CD14-positive monocyte (primary cell): ENCODE measurements at regions not wholly inside any gene's neighbourhood (a gene's known extent, or its start where the extent isn't known, plus 50 kb on each side); places are given as distances from the start of the nearest gene placed in this dataset.
A peak's percentile ranks its signal among the peaks of the same experiment; 100 is the strongest.

ENCODE experiments used
- DNase-seq, 3 donors: peaks; one replicate each; pipeline ENCODE4 v3.0.0-alpha.2; 2011 to 2022
- H2AFZ ChIP-seq: 2 replicates; pipeline ENCODE4 v1.6.0; 2012; ENCODE audit warnings: mild to moderate bottlenecking, low read depth, low read length, inconsistent platforms; ENCODE audit not compliant: insufficient read depth, poor library complexity, severe bottlenecking
- H3K27ac ChIP-seq, 2 donors: 1 replicate in 1 of 2; 2 replicates in 1 of 2; pipeline ENCODE4 v1.5.1; 2012 to 2013; ENCODE audit warnings: low read length in 2 of 2, control low read depth in 1 of 2, inconsistent platforms in 1 of 2, low read depth in 1 of 2, mild to moderate bottlenecking in 1 of 2
- H3K27me3 ChIP-seq, 2 donors: one replicate each; pipeline versions ENCODE4 v1.6.0 to v1.6.1; 2011 to 2013; ENCODE audit warnings: low read length in 2 of 2; ENCODE audit not compliant: control insufficient read depth in 2 of 2, insufficient read depth in 2 of 2
- H3K36me3 ChIP-seq, 2 donors: replicated peaks in 1 of 2; 1 replicate in 1 of 2; 2 replicates in 1 of 2; pipeline versions ENCODE4 v1.5.1 to v1.6.1; 2012 to 2013; ENCODE audit warnings: low read length in 2 of 2, control low read depth in 1 of 2, inconsistent platforms in 1 of 2, mild to moderate bottlenecking in 1 of 2; ENCODE audit not compliant: insufficient read depth in 2 of 2, control insufficient read depth in 1 of 2
- H3K4me1 ChIP-seq, 2 donors: 1 replicate in 1 of 2; 2 replicates in 1 of 2; pipeline versions ENCODE4 v1.5.1 to v1.6.1; 2012 to 2013; ENCODE audit warnings: low read length in 2 of 2, control low read depth in 1 of 2, inconsistent platforms in 1 of 2, mild to moderate bottlenecking in 1 of 2, moderate library complexity in 1 of 2; ENCODE audit not compliant: insufficient read depth in 2 of 2, control insufficient read depth in 1 of 2
- H3K4me2 ChIP-seq: replicated peaks from 2 replicates; pipeline ENCODE3; 2012; ENCODE audit warnings: low read length, moderate library complexity, mild to moderate bottlenecking; ENCODE audit not compliant: poor library complexity, severe bottlenecking; ENCODE audit errors: extremely low read depth
- H3K4me3 ChIP-seq, 3 experiments: fragments of 200-600 bp in 1 of 3; sonication (generic) in 1 of 3; replicated peaks in 1 of 3; 1 replicate in 2 of 3; 2 replicates in 1 of 3; pipeline ENCODE4 v1.5.1; 2011 to 2013; ENCODE audit warnings: low read length in 3 of 3, mild to moderate bottlenecking in 3 of 3, control low read depth in 2 of 3, low read depth in 2 of 3, inconsistent platforms in 1 of 3, moderate library complexity in 1 of 3
- H3K79me2 ChIP-seq: 2 replicates; pipeline ENCODE4 v1.6.0; 2012; ENCODE audit warnings: mild to moderate bottlenecking, control low read depth, inconsistent platforms, low read length, moderate library complexity; ENCODE audit not compliant: insufficient read depth
- H3K9ac ChIP-seq: 2 replicates; pipeline ENCODE4 v1.6.0; 2017; ENCODE audit warnings: low read length, mild to moderate bottlenecking; ENCODE audit not compliant: insufficient read depth, poor library complexity, severe bottlenecking
- H3K9me3 ChIP-seq, 2 donors: replicated peaks in 1 of 2; 1 replicate in 1 of 2; 2 replicates in 1 of 2; pipeline versions ENCODE4 v1.5.1 to v1.6.1; 2012 to 2013; ENCODE audit warnings: low read length in 2 of 2, control low read depth in 1 of 2; ENCODE audit not compliant: control insufficient read depth in 1 of 2, insufficient read depth in 1 of 2
- H4K20me1 ChIP-seq: 2 replicates; pipeline ENCODE4 v1.6.0; 2012; ENCODE audit warnings: mild to moderate bottlenecking, low read length, control low read depth, moderate library complexity; ENCODE audit not compliant: insufficient read depth
- H3K27ac Mint-ChIP-seq, 7 donors: one replicate each; pipeline ENCODE4 v1.8.0; 2020; ENCODE audit warnings: mild to moderate bottlenecking in 7 of 7, mixed read lengths in 7 of 7, moderate library complexity in 6 of 7, inconsistent platforms in 2 of 7
- H3K27me3 Mint-ChIP-seq, 3 donors: one replicate each; pipeline ENCODE4 v1.8.0; 2021 to 2022; ENCODE audit warnings: low read depth in 3 of 3, mild to moderate bottlenecking in 3 of 3, mixed read lengths in 3 of 3, moderate library complexity in 3 of 3, inconsistent platforms in 1 of 3
- H3K36me3 Mint-ChIP-seq, 2 donors: one replicate each; pipeline ENCODE4 v1.8.0; 2020; ENCODE audit warnings: mixed read lengths in 2 of 2, inconsistent platforms in 1 of 2, mild to moderate bottlenecking in 1 of 2
- H3K4me1 Mint-ChIP-seq: one replicate; pipeline ENCODE4 v1.8.0; 2020; ENCODE audit warnings: mild to moderate bottlenecking, mixed read lengths
- H3K4me3 Mint-ChIP-seq, 2 donors: one replicate each; pipeline ENCODE4 v1.8.0; 2020; ENCODE audit warnings: mild to moderate bottlenecking in 2 of 2, mixed read lengths in 2 of 2, moderate library complexity in 1 of 2
- H3K9me3 Mint-ChIP-seq, 7 donors: one replicate each; pipeline ENCODE4 v1.8.0; 2020 to 2022; ENCODE audit warnings: mixed read lengths in 7 of 7, mild to moderate bottlenecking in 6 of 7, moderate library complexity in 6 of 7, inconsistent platforms in 2 of 7
- WGBS: methylation state at CpG from one replicate; pipeline ENCODE4 v1.1.5; 2013; ENCODE audit warnings: missing lambda C conversion rate; ENCODE audit not compliant: insufficient coverage; 5-methylcytosine and 5-hydroxymethylcytosine counted together
- intact Hi-C, 2 donors: fragments of 100-400 bp; cut with micrococcal nuclease; formaldehyde crosslinking; loops; one replicate each; pipeline versions ENCODE4 v1.15.0 to v1.15.1; 2023
- TF ChIP-seq, protein P1 (sequence below): fragments of 200-600 bp; IDR thresholded peaks from one replicate; pipeline ENCODE4 v1.8.0; 2022; ENCODE audit warnings: antibody characterized with exemption, mild to moderate bottlenecking

- H3K27ac Mint-ChIP-seq = peak overlapping the region in 1 of 7 donors; percentile 8
- WGBS = 77% methylated on average over 5 of the region's 5 CpGs
Measured at GRCh38 chr7:142400042-142400533, 142.2 kb upstream of the PRSS58 start.

GRCh38 chr7:142391191-142391992, 133.5 kb upstream of the PRSS58 start:
- TF ChIP-seq, protein P1, sequence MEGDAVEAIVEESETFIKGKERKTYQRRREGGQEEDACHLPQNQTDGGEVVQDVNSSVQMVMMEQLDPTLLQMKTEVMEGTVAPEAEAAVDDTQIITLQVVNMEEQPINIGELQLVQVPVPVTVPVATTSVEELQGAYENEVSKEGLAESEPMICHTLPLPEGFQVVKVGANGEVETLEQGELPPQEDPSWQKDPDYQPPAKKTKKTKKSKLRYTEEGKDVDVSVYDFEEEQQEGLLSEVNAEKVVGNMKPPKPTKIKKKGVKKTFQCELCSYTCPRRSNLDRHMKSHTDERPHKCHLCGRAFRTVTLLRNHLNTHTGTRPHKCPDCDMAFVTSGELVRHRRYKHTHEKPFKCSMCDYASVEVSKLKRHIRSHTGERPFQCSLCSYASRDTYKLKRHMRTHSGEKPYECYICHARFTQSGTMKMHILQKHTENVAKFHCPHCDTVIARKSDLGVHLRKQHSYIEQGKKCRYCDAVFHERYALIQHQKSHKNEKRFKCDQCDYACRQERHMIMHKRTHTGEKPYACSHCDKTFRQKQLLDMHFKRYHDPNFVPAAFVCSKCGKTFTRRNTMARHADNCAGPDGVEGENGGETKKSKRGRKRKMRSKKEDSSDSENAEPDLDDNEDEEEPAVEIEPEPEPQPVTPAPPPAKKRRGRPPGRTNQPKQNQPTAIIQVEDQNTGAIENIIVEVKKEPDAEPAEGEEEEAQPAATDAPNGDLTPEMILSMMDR = no peak
- Mint-ChIP-seq H3K4me3 (no peak overlapping the region), H3K4me1 (no peaks in the 10 kb centered on the region), H3K36me3 (no peaks in the 10 kb centered on the region), H3K27me3 (peaks cover 0 to 2% (median 0%) of the 10 kb centered on the region in 3 donors), H3K9me3 (no peaks in the 10 kb centered on the region), H3K27ac (peak overlapping the region in 2 of 7 donors; percentile 6 to 23)
- no peak overlapping the region for H3K27ac ChIP-seq
- H3K4me2 ChIP-seq = no peak overlapping the region
- intact Hi-C loops = no loop called here
- WGBS = 65% methylated on average over 6 of the region's 6 CpGs
- no peak overlapping the region for H3K9ac ChIP-seq
- no peak overlapping the region for H2AFZ ChIP-seq
- no peaks in the 10 kb centered on the region for H3K36me3 ChIP-seq
- DNase-seq = no peak
- H3K79me2 ChIP-seq = no peaks in the 10 kb centered on the region
- H3K4me1 ChIP-seq = no peaks in the 10 kb centered on the region
- no peaks in the 10 kb centered on the region for H4K20me1 ChIP-seq
- H3K4me3 ChIP-seq = no peak overlapping the region
- no peaks in the 10 kb centered on the region for H3K27me3 ChIP-seq
- no peaks in the 10 kb centered on the region for H3K9me3 ChIP-seq

More at GRCh38 chr7:142400042-142400533, 142.2 kb upstream of the PRSS58 start:
- Histone ChIP-seq H3K79me2 (no peaks in the 10 kb centered on the region), H3K4me1 (no peaks in the 10 kb centered on the region), H3K36me3 (no peaks in the 10 kb centered on the region), H3K9ac (no peak overlapping the region), H3K4me3 (no peak overlapping the region), H3K9me3 (no peaks in the 10 kb centered on the region), H2AFZ (no peak overlapping the region), H3K27me3 (no peaks in the 10 kb centered on the region), H3K27ac (no peak overlapping the region), H3K4me2 (no peak overlapping the region), H4K20me1 (no peaks in the 10 kb centered on the region)
- H3K27me3 Mint-ChIP-seq = peaks cover 0 to 3% (median 2%) of the 10 kb centered on the region in 3 donors
- H3K4me3 Mint-ChIP-seq = no peak overlapping the region
- H3K36me3 Mint-ChIP-seq = no peaks in the 10 kb centered on the region
- TF ChIP-seq, protein P1 = no peak
- H3K9me3 Mint-ChIP-seq = no peaks in the 10 kb centered on the region
- DNase-seq = no peak
- intact Hi-C loops = no loop called here
- H3K4me1 Mint-ChIP-seq = no peaks in the 10 kb centered on the region
